GDM1 (cell line): ENCODE measurements at regions not wholly inside any gene's neighbourhood (a gene's known extent, or its start where the extent isn't known, plus 50 kb on each side); places are given as distances from the start of the nearest gene placed in this dataset.

Source experiments
- DNase-seq: peaks from one replicate; lab custom pipeline; 2025; lab: John Stamatoyannopoulos, UW

DNA sequence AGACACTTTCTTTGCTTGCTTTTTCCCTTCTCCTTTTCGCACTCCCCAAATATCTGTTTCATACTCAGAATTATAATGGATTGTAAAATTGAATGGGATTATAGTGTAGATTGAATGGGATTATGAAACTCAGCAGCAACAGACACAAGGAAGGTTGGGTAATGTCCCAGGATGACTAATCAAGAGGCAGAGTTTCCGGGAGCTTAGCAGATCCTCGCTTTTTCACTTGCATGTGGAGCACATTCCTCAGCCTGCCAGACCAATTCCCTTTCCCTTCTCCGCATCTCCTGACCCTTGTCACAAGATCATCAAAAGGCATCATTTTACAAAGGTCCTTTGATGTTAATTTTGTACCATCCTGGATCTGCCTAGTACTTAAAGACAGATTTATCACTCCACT lies 55.1 kb upstream of the SLC1A1 start:
- no peak for DNase-seq

GRCh38 chr9:4433379-4433778 lies 56.9 kb upstream of the SLC1A1 start:
- DNase-seq, result no peak

DNA sequence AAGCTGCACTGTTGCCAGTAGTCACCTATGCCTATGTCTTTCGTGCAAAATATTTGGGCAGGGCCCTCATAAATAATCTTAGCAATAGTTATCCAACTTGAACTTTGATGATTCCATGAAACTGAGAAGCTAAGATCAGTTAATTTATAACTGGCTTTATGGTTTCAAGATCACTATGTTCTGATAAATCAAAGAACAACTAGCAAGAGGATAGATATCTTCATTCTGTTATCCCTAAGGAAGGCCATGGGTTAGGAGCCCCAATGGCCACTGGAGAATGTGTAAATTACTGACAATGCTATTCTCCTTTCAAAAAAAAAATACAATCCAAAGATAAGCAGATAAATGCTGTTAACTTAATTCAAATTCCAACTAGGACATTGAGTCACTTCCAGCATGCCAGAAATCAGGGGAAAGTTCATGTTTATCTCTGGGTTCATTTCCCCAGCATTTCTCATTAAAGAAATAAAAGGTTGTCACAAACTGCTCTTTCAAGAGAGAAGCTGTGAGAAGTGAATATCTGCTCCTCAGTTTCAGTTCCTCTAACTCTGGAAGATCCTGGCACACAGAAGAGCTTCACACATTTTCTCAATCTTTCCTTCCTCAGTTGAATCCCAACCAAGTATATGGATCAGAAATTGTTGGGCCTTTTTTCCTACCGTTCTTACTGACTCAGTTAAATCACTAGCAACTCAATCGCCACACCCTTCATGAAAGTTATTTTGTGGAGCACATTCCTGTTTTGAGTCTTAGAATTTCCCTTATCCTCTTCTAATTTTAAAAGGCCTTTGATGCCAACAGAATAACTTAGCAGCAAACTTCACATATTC lies 59.6 kb upstream of the SLC1A1 start:
- DNase-seq, result no peak

DNA sequence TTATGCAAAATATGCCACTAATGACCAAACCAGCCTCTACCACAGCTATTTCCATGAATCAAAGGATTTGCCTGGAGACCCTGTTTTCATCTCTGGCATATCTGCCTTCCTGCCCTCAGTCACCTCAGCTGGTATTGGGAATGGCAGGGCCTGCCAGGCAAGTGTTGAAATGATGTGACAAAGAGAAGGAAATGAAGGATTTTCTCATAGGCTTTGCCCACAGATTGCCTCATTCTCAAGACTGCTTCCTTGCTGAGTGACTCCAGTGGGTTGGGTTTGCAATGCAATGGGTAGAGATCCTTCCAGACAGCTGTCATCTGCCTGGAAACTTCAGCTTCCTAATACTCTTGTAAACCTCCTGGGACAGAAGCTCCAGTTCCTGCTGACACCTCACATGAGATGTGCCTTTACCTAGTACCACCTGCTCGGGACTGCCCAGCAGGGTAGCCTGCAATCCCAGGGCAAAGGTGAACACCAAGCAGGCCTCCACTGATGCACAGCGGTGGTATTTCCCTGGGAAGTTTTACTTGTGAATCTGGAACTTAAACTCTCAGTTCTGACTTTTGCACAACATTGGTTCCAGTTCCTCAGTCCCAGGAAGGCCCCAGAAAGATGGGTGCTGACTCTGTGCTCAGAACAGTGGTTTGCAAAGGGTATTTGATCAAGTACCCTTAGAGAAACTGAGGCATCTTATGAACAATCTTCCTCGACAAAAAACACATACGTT lies 64.8 kb upstream of the SLC1A1 start:
- no peak for DNase-seq

DNA sequence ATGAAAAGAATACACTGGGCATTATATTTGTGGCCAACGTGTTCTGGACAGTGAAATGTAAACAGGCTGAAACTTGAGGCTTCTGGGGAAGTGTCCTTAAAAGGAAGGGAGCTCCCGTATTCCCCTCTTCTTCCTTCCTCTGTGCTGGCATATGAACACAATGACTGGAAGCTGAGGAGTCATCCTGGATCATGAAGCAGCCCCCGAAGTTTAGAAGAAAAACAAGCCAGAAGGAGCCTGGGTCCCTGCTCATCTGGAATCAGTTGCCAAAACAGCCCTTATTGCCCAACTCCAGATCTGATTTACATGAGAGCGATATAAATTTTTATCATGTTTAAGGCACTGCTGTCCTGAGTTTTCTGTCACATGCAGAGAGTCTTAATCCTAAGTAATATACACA lies 65.4 kb upstream of the SLC1A1 start:
- no peak for DNase-seq

DNA sequence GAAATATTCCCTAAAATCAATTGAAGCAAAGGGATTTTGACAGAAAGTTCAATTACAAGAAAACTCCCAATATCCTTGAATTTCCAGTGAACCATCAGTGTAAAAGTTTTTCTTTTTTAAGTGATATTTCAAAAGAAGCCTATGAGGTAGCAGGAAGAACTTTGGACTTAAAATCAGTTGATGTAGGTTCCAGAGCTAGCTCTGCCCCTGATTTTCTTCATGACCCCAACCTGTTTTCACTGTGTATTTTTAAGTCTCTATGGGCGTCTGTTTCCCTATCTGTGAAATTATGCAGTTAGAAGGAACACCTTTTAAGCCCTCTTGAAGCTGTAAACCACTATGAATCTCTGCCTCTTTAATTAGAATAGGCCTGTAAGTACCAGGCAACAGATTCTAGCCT lies 66.2 kb upstream of the SLC1A1 start:
- DNase-seq, result no peak

GRCh38 chr9:4423207-4423610 lies 67.1 kb upstream of the SLC1A1 start:
- no peak for DNase-seq

- DNase-seq, result no peak
Measured at GRCh38 chr9:4422495-4422894, 67.8 kb upstream of the SLC1A1 start.

DNA sequence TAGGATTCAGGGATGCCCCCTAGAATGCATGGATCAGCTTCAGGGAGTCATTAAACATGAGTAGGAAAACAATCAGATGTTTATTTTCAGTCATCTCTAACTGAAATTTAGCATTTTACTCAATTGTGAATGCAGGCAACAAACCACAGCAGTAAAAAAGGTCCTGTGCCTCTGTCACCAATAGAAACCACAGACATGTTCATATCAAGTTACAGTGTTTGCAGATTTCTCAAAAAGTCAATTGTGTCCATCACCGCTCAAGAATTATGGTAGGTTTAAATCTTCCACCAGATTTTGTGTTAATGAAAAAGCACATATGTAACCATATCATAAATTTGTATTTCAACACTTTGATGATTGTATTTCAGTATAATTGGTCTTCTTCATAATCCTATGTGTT lies 68.4 kb upstream of the SLC1A1 start:
- DNase-seq, result no peak

GRCh38 chr9:4420351-4420750 lies 69.9 kb upstream of the SLC1A1 start:
- DNase-seq, result no peak

- no peak for DNase-seq
Measured at GRCh38 chr9:4417578-4418325, 72.5 kb upstream of the SLC1A1 start.

- no peak for DNase-seq
Measured at GRCh38 chr9:4416467-4416866, 73.8 kb upstream of the SLC1A1 start.

DNA sequence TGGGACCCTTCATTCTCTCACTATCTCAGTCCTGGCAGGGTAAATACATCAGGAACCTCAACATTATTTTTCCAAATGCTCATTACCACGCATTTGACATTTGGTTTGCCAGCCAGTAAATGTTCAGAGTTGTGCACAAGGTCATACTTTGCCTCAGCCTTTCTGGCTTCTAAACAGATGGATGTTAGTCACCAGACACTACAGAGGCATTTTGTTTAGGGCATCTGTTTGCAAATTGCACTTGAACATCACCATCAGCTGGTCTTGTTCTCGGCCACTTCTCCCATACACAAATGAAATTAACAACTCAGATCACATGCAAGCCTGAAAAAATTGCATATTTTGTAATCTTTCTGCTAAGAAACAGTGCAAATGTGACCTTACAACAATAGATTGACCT lies 75.0 kb upstream of the SLC1A1 start:
- DNase-seq, result no peak

DNA sequence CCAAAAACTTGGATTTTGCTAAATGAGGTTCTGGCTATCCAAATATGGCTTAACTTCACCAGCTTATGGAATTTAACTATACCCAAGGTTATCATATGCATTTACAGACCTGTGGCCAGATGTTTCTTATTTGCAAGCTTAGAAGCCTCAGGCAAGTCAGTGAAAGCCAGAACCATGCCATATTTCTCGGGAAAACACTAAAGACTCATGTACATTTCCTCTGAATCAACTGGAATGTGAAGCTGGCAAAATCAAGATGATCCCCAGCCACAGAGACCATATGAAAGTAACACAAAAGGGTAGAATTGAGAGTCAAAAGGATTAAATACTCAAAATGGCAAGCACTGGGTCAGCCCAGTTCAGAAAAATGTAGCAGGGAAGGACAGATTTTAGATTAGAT lies 76.4 kb upstream of the SLC1A1 start:
- no peak for DNase-seq

DNA sequence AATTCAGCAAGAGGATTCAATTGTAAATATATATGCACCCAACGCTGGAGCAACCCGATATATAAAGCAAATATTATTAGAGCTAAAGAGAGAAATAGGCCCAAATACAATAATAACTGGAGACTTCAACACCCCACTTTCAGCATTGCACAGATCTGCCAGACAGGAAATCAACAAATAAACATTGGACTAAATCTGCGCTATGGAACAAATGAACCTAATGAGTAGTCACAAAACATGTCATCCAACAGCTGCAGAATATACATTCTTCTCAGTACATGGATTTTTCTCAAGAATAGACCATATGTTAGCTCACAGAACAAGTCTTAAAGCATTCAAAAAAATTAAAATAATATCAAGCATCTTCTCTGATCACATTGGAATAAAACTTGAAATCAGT lies 86.1 kb upstream of the SLC1A1 start:
- DNase-seq, result no peak

- no peak for DNase-seq
Measured at GRCh38 chr9:4402501-4402900, 87.8 kb upstream of the SLC1A1 start.

- no peak for DNase-seq
Measured at GRCh38 chr9:4400731-4401130, 89.5 kb upstream of the SLC1A1 start.

GRCh38 chr9:4397917-4398316 lies 92.4 kb upstream of the SLC1A1 start:
- DNase-seq, result no peak

DNA sequence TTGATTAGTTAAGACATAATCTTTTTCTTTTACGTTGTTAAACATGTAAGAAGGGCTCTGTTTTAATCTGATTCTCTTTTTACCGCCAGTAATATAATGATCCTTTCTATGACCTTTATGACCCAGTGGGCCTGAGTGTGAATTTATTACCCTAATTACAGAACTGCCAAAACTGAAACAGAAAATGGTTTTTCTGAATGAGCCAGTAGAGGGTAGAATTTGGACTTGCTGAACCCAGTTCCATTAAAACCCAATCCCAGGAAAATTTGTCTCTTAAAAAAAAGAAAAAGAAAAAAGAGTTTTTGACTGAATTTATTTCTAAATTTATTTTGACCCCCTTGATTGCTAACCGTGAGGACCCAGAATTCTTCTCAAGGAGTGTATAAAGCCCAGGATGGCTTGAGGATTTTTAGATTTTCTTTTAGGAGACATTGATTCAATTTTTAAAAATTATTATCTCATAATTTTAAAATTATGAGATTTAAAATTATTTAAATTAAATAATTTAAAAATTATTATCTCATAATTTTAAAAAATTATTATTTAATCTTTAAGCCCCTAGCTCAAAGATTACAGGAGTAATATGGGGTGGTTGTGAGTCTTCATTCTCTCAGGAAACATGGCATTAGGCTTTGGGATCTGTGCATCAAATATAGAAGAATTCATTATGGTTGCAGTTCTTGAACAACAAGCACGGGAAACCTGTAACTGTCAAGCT lies 94.1 kb upstream of the GLIS3 start:
- DNase-seq, result no peak

DNA sequence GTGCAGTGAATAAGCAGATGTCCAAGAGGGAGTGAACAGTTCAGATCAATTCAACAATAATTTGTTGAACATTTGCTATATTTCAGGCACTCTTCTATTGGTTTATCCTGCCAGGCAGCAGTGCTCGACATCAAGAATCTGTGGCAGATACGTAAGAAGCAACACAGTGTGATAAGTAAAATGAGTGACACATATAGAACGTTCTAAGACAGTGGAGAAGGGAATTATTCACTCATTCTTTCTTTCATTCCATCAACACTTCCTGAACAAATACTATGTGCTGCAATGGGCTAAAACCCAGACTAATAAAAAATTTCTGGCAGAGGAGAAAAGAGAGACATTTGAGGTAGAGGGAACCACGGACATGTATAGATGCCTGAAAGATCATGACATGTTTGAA lies 89.9 kb upstream of the GLIS3 start:
- DNase-seq, result no peak

DNA sequence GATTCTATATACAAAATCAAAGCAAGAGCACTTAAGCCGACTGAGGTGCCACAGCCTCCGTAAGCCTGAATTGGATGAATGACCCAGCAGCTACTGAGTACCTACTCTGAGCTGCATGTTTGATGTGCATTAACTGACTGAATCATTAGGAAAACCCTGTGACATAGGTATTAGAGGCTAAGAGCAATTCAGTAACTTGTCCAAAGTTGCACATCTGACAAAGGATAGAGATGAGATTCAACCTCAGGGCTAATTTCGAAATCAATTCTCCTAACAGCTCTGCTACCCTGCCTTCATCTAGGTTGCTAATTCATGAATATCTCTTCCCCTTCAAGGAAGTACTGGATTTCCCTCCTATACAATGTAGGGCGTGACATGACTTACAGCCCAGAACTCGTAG lies 89.1 kb upstream of the GLIS3 start:
- DNase-seq, result no peak

- DNase-seq, result no peak
Measured at GRCh38 chr9:4386819-4387218, 87.0 kb upstream of the GLIS3 start.
